DND-41 (cell line): ENCODE measurements at regions not wholly inside any gene's neighbourhood (a gene's known extent, or its start where the extent isn't known, plus 50 kb on each side); places are given as distances from the start of the nearest gene placed in this dataset.

Experiments
- ATAC-seq: fragments of 200-7000 bp; cut with Tn5 transposase; 3 replicates; pipeline ENCODE4 v1.9.1; 2021; ENCODE audit warnings: low read depth; ENCODE audit not compliant: insufficient read depth
- DNase-seq: peaks from one replicate; pipeline ENCODE4 v3.0.0-alpha.2; 2020
- H2AFZ ChIP-seq: 2 replicates; pipeline ENCODE4 v1.6.0; 2012; ENCODE audit warnings: low read depth, low read length
- H3K27ac ChIP-seq: 2 replicates; pipeline ENCODE4 v1.5.1; 2012; ENCODE audit warnings: low read length, inconsistent platforms
- H3K27me3 ChIP-seq: fragments of 200-600 bp; sonication (generic); 2 replicates; pipeline ENCODE4 v1.6.0; 2012; ENCODE audit warnings: low read length, mild to moderate bottlenecking, inconsistent platforms; ENCODE audit not compliant: insufficient read depth, poor library complexity
- H3K36me3 ChIP-seq: 2 replicates; pipeline ENCODE4 v1.5.1; 2012; ENCODE audit warnings: low read length, inconsistent platforms; ENCODE audit not compliant: insufficient read depth
- H3K4me1 ChIP-seq: 2 replicates; pipeline ENCODE4 v1.5.1; 2012; ENCODE audit warnings: mild to moderate bottlenecking, low read length; ENCODE audit not compliant: insufficient read depth
- H3K4me2 ChIP-seq: 2 replicates; pipeline ENCODE4 v1.6.0; 2012; ENCODE audit warnings: mild to moderate bottlenecking, moderate library complexity, low read length, inconsistent platforms; ENCODE audit not compliant: insufficient read depth
- H3K4me3 ChIP-seq, 2 experiments: fragments of 200-600 bp in 1 of 2; shearing (Covaris generic) in 1 of 2; 2 replicates each; pipeline ENCODE4 v1.5.1; 2012 to 2016; ENCODE audit warnings: inconsistent platforms in 2 of 2, low read length in 2 of 2, mild to moderate bottlenecking in 2 of 2, low read depth in 1 of 2, moderate library complexity in 1 of 2
- H3K79me2 ChIP-seq: 2 replicates; pipeline ENCODE4 v1.6.0; 2012; ENCODE audit warnings: low read length, inconsistent platforms; ENCODE audit not compliant: insufficient read depth
- H3K9ac ChIP-seq: 2 replicates; pipeline ENCODE4 v1.6.0; 2012; ENCODE audit warnings: low read depth, mild to moderate bottlenecking, inconsistent platforms, low read length, moderate library complexity
- H3K9me3 ChIP-seq: 2 replicates; pipeline ENCODE4 v1.5.1; 2012; ENCODE audit warnings: low read length, moderate library complexity, mild to moderate bottlenecking, inconsistent platforms; ENCODE audit not compliant: insufficient read depth, severe bottlenecking
- H4K20me1 ChIP-seq: 2 replicates; pipeline ENCODE4 v1.6.0; 2012; ENCODE audit warnings: low read length; ENCODE audit not compliant: insufficient read depth
- EZH2 ChIP-seq: IDR thresholded peaks from 3 replicates; pipeline ENCODE4 v1.6.1; 2012; ENCODE audit warnings: borderline replicate concordance, low read depth, mild to moderate bottlenecking, moderate library complexity, low read length, inconsistent platforms; ENCODE audit not compliant: severe bottlenecking
- TF ChIP-seq, protein P1 (sequence below): IDR thresholded peaks from 2 replicates; pipeline ENCODE4 v1.5.1; 2012; ENCODE audit warnings: borderline replicate concordance, low read length, moderate library complexity, mild to moderate bottlenecking; ENCODE audit not compliant: poor library complexity, severe bottlenecking; ENCODE audit errors: extremely low read depth

DNA sequence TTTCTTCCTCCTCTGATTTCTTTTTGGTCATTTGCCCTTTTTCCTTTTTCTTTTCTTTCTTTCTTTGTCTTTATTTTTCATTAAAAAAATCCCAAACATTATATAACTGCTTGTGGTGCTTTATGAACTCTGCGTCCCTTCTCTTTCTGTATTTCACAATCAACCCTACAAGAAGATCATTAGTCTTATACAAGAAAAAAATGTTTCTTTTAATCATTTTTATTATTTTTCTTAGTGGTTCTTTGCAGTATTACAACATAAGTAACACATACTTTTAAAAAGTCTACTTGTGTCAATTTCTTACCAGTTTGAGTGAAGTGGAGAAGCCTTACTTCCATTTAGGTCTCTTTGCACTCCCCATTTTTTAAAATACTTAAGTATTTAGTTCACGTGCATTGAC lies 212.7 kb upstream of the SMC2 start:
- no peak overlapping the region for H3K27ac ChIP-seq
- DNase-seq (no peak), ATAC-seq (no peak)
- no peak overlapping the region for H3K9ac ChIP-seq
- no peaks in the 10 kb centered on the region for H3K4me1 ChIP-seq
- H3K9me3 ChIP-seq: no peaks in the 10 kb centered on the region
- no peak overlapping the region for H2AFZ ChIP-seq
- no peaks in the 10 kb centered on the region for H4K20me1 ChIP-seq
- no peaks in the 10 kb centered on the region for H3K79me2 ChIP-seq
- no peak for TF ChIP-seq EZH2
- TF ChIP-seq, protein P1, sequence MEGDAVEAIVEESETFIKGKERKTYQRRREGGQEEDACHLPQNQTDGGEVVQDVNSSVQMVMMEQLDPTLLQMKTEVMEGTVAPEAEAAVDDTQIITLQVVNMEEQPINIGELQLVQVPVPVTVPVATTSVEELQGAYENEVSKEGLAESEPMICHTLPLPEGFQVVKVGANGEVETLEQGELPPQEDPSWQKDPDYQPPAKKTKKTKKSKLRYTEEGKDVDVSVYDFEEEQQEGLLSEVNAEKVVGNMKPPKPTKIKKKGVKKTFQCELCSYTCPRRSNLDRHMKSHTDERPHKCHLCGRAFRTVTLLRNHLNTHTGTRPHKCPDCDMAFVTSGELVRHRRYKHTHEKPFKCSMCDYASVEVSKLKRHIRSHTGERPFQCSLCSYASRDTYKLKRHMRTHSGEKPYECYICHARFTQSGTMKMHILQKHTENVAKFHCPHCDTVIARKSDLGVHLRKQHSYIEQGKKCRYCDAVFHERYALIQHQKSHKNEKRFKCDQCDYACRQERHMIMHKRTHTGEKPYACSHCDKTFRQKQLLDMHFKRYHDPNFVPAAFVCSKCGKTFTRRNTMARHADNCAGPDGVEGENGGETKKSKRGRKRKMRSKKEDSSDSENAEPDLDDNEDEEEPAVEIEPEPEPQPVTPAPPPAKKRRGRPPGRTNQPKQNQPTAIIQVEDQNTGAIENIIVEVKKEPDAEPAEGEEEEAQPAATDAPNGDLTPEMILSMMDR: no peak
- no peak overlapping the region for H3K4me2 ChIP-seq
- no peak overlapping the region for H3K4me3 ChIP-seq
- no peaks in the 10 kb centered on the region for H3K27me3 ChIP-seq
- H3K36me3 ChIP-seq: no peaks in the 10 kb centered on the region

DNA sequence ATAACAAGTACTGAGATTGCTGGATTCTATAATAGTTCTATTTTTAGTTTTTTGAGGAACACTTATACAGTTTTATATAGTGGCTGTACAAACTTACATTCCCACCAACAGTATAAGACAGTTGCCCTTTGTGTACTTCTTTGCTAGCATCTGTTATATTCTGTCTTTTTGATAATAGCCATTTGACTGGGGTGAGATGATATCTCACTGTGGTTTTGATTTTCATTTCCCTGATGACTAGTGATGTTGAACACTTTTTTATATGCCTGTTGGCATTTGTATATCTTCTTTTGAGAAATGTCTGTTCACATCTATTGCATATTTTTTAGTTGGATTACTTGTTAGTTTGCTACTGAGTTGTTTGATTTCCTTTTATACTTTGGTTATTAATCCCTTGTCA lies 204.1 kb upstream of the SMC2 start:
- no peaks in the 10 kb centered on the region for H3K9me3 ChIP-seq
- ATAC-seq (no peak), DNase-seq (no peak)
- H3K4me2 ChIP-seq: no peak overlapping the region
- no peak overlapping the region for H3K9ac ChIP-seq
- no peaks in the 10 kb centered on the region for H3K79me2 ChIP-seq
- H3K4me1 ChIP-seq: no peaks in the 10 kb centered on the region
- H4K20me1 ChIP-seq: no peaks in the 10 kb centered on the region
- no peaks in the 10 kb centered on the region for H3K36me3 ChIP-seq
- no peak overlapping the region for H3K4me3 ChIP-seq
- no peak overlapping the region for H2AFZ ChIP-seq
- H3K27me3 ChIP-seq: no peaks in the 10 kb centered on the region
- TF ChIP-seq EZH2: no peak
- TF ChIP-seq, protein P1: no peak
- no peak overlapping the region for H3K27ac ChIP-seq

DNA sequence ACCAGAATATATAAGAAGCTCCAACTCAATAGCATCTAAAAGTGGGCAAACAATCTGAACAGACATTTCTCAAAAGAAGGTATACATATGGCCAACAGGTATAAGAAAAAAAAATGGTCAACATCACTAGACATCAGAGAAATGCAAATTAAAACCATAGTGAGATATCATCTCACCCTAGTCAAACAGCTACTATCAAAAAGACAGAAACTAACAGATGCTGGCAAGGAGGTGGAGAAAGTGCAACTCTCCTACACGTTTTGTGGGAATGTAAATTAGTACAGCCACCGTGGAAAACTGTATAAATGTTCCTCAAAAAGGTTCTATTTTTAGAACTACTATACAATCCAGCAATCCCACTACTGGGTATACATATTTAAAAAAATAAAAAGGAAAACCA lies 199.9 kb upstream of the SMC2 start:
- ATAC-seq: no peak
- Histone ChIP-seq H4K20me1 (no peaks in the 10 kb centered on the region), H3K79me2 (no peaks in the 10 kb centered on the region), H3K27me3 (no peaks in the 10 kb centered on the region), H3K4me3 (no peak overlapping the region), H3K36me3 (no peaks in the 10 kb centered on the region), H3K4me2 (no peak overlapping the region), H2AFZ (no peak overlapping the region), H3K27ac (no peak overlapping the region), H3K4me1 (no peaks in the 10 kb centered on the region), H3K9ac (no peak overlapping the region), H3K9me3 (no peaks in the 10 kb centered on the region)
- DNase-seq: no peak
- no peak for TF ChIP-seq EZH2
- TF ChIP-seq, protein P1: no peak

DNA sequence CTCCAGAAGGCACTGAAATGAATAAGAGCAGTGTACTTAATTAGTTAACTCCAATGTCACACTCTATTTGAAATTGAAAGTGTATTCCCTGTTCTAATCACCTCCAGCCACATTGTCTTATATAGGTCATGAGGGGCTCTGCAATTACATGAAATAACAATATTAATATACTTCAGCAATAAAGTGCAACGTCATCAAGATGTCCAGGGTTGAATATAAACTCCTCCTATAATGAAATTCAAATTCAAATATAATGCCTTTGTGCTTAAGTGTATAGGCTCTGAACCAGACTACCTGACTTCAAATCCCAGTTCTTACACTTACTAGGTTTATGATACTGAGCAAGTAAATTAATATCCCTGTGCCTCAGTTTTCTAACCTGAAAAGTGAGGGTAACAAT lies 195.6 kb upstream of the SMC2 start:
- Histone ChIP-seq H3K79me2 (no peaks in the 10 kb centered on the region), H3K4me1 (no peaks in the 10 kb centered on the region), H3K9ac (no peak overlapping the region), H3K27me3 (no peaks in the 10 kb centered on the region), H3K36me3 (no peaks in the 10 kb centered on the region), H3K4me2 (no peak overlapping the region), H3K27ac (no peak overlapping the region), H4K20me1 (no peaks in the 10 kb centered on the region), H3K9me3 (no peaks in the 10 kb centered on the region), H3K4me3 (no peak overlapping the region), H2AFZ (no peak overlapping the region)
- DNase-seq (no peak), ATAC-seq (no peak)
- TF ChIP-seq, protein P1: no peak
- TF ChIP-seq EZH2: no peak
